GM12874 (cell line): ENCODE measurements at regions not wholly inside any gene's neighbourhood (a gene's known extent, or its start where the extent isn't known, plus 50 kb on each side); places are given as distances from the start of the nearest gene placed in this dataset.

Experiments used
- CTCF ChIP-seq: IDR thresholded peaks from 2 replicates; pipeline ENCODE4 v1.5.1; 2011; ENCODE audit warnings: low read depth, mild to moderate bottlenecking, control low read depth, low read length, moderate library complexity; ENCODE audit not compliant: insufficient read depth

GRCh38 chr9:3696368-3696767 is 170.6 kb upstream of the RFX3 start:
- TF ChIP-seq CTCF: no peak

- no peak for TF ChIP-seq CTCF
These were observed 166.8 kb upstream of the RFX3 start for GRCh38 chr9:3692606-3693005.

- TF ChIP-seq CTCF: no peak
These were observed 163.8 kb upstream of the RFX3 start for GRCh38 chr9:3689555-3689954.

- no peak for TF ChIP-seq CTCF
These were observed 161.3 kb upstream of the RFX3 start for GRCh38 chr9:3687145-3687544.

GRCh38 chr9:3682186-3682585 is 156.4 kb upstream of the RFX3 start:
- TF ChIP-seq CTCF: no peak

GRCh38 chr9:3677541-3677940 is 151.7 kb upstream of the RFX3 start:
- TF ChIP-seq CTCF: no peak

- TF ChIP-seq CTCF: no peak
These were observed 151.0 kb upstream of the RFX3 start for GRCh38 chr9:3676766-3677165.

- TF ChIP-seq CTCF: no peak
These were observed 150.1 kb upstream of the RFX3 start for GRCh38 chr9:3675946-3676345.
